Kasumi-1 (cell line): ENCODE measurements at regions not wholly inside any gene's neighbourhood (a gene's known extent, or its start where the extent isn't known, plus 50 kb on each side); places are given as distances from the start of the nearest gene placed in this dataset.

ENCODE experiments used
- DNase-seq, 2 experiments: peaks; one replicate each; lab custom pipeline; 2025; lab: John Stamatoyannopoulos, UW

DNA sequence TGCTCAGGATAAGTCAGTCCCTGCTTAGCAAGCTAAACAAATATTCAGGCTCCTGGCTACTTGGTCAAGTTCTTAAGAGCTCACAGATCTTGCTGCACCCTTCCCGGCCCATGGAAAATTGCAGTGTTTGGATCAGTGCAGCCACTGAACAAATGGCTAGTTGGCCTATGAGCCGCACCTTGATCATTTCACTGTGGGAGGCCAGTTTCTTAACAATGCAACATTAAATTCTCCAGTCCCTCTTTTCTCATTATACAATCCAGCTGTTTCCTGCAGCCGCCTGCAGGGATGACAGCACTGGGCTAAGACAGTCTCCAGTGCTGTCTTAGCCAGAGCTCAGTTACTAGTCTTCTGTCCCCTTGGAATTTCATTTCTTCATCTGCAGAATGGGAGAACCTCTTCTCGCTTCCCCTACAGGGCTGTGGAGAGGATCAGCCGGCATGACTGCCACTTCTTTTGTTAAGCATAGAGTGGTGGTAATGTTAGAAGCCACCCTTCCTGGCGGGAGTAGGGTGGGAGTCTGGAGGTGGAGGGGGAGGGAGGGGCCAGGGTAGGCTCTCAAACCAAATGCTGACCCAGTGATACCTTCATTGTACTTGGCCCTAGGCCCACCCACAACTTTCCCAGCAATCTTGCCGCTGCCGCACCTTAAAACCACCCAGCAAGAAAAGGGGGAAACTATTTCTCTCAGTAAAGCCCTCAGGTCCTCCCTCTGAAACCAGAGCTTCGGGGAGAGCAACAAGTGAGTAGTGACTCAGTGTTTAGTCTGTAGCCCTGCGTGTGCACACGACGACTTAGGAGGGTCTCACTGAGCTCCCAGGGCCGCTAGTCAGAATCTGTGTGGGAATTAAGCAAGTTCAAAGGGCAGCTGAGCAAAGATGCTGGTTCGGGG lies 145.7 kb downstream of the NUAK1 start:
- no peak for DNase-seq

DNA sequence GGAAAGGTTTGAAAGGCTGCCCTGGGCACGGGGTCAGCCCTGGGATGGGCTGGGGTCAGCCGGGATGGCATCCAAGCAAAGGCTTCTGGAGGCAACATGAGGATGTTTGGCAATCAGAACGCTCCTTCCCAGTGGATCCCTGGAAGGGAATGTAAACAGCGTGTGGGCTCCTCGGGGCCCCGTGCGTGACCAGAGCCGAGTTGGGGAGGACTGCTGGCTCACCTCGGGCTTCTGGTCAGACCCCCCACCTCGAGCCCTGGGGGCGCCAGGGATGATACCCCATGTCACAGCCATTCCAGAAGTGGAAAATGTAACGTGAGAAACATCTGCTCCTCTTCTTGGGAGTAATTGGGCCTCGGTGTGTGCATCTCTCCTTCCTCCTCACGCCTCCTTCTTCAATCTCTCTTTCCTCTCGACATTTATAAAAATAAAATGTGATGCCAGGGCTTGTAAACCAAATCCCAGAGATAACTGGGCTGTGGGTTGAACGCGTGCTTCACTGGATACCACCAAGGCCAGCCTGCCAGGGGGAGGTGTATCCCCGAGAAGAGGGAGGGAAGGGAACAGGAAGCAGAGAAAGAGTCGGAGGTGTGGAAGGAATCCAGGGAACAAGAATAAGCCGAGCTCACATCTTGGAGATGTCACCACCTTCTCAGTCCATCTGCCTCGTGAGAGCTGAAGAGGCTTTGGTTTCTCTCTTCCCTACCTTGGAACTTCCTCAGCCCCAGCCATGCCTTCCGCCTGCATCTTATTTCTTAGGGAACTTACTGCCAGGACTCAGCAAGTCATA lies 144.8 kb downstream of the NUAK1 start:
- DNase-seq, result no peak

- DNase-seq, result no peak
These were observed 142.8 kb downstream of the NUAK1 start for GRCh38 chr12:105995961-105996431.

- no peak for DNase-seq
These were observed 140.2 kb downstream of the NUAK1 start for GRCh38 chr12:105998561-105998960.

- DNase-seq, result no peak
These were observed 138.2 kb downstream of the NUAK1 start for GRCh38 chr12:106000382-106001104.

- DNase-seq, result no peak
These were observed 137.5 kb downstream of the NUAK1 start for GRCh38 chr12:106001105-106001836.

DNA sequence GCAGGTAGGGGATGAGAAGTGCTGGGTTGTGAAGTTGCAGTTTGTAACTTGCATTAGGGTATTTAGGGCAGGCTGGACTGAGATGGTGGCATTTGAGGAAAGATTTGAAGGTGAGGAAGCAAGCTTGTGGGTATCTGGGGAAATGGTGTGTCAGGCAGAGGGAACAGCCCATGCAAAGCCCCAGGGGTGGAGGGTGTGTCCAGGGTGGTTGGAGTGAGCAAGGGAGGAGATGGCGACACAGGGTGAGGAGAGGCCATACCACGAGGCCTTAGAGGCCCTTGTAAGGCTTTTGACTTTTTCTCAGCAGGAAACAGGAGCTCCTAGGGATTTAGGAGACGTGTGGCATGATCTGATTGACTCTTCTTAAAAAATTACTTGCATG lies 136.9 kb downstream of the NUAK1 start:
- no peak for DNase-seq

DNA sequence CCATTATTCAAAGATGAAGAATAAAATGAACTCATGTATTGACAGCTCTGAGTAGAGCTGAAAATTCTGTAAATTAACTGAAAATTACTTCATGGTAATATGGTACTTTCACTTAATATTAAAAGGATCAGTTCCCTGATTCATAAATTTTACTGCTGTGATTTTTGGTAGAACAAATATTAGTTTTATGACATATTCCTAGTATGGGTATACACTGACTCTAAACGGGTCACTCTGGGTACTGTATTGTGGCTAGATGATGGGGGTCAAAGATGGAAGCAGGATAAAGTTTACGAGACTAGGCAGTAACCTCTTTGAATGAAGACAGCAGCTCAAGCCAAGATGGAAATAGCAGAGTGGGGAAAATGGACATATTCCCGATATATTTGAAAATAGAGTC lies 135.5 kb downstream of the NUAK1 start:
- DNase-seq, result no peak

DNA sequence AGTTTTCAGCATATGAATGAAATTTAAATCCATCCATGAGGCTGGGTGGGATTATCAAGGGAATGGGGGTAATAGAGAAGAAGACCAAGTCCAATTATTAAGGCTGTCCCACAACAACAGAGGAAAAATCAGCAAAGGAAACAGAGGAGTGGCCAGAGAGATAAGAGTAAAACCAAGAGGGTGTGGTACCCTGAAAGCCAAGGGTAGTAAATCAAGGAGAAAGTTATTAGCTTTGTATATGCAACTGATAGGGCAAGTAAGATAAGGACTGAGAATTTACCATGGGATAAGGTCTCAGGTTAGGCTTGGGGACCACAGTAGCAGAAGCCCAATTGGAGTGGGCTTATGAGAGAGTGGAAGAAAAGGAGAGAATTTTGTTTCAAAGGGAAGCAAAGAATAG lies 134.5 kb downstream of the NUAK1 start:
- no peak for DNase-seq

- DNase-seq, result no peak
These were observed 132.4 kb downstream of the NUAK1 start for GRCh38 chr12:106006382-106006781.

- DNase-seq, result no peak
These were observed 131.8 kb downstream of the NUAK1 start for GRCh38 chr12:106006940-106007339.

DNA sequence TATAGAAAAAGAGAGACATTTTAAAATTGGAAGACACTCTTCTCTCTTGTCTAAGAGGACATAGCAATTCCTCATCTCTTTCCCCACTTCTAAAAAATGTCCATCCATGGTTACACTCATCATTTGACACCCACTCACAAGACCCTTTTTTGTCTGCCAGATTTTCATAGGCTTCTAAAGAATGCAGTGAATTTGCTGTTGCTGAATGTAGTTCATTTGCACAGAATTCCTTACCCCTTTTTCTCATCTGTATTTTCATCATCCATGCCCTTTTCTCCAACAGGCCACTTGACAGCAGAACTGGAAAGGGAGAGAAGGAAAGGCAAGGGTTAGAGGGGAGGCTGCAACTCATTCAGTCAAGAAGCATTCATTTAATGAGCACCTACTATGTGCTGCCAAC lies 128.0 kb downstream of the NUAK1 start:
- DNase-seq, result no peak
